Keratinocyte (primary cell): ENCODE measurements at regions not wholly inside any gene's neighbourhood (a gene's known extent, or its start where the extent isn't known, plus 50 kb on each side); places are given as distances from the start of the nearest gene placed in this dataset.

Experiments used
- EZH2 ChIP-seq: IDR thresholded peaks from one replicate; pipeline ENCODE4 v1.6.1; 2012; ENCODE audit warnings: inconsistent platforms, mild to moderate bottlenecking, low read length, moderate library complexity
- TF ChIP-seq, protein P1 (sequence below), 3 experiments: IDR thresholded peaks in 1 of 3; conservative IDR thresholded peaks in 1 of 3; optimal IDR thresholded peaks in 1 of 3; 2 replicates in 2 of 3; 3 replicates in 1 of 3; pipeline versions ENCODE3 to v1.5.1; 2011; ENCODE audit warnings: low read length in 3 of 3, mild to moderate bottlenecking in 3 of 3, moderate library complexity in 2 of 3, control low read depth in 1 of 3, inconsistent platforms in 1 of 3; ENCODE audit not compliant: insufficient read depth in 2 of 3; ENCODE audit errors: extremely low read depth in 1 of 3

DNA sequence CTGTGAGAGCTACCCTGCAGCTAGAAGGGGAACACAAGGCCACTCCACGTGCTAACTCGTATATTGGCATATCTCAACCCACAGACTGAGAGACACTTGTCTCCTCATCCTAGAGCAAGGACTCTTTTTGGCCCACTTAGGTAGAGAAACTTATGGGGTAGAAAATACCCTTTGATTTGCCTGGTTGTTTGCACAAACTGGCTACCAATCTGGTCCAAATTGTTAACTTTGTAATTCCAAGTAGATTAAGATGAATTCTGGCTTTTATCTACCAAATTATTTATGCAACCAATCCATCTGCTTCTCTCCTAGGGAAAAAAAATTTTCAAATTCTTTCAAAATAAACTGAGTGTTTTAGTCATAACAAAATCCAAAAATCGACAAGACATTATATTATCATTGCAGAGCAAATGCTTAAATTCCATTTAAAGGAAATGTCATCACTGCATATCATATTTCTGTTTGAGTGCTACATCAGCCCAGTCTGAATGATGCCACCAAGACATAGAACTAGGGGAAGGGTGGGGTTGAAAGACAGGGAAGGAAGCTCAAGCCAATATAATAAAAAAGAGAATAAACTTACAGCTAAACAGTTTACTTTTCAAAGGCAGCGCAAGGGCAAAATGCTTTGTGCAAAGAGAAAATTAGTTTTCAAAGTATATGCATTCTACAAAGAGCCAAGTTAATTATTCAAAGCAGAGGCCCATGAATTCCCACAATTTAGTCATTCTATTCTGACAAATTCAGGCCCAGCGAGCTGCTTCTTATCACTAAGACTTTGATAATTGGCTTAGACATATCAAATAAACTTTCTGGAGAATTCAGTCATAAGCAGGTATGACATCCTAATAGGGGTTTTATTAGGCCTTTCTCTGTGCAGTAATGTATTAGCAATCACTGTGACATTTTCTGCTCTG is 198.0 kb downstream of the CAAP1 start:
- TF ChIP-seq, protein P1, sequence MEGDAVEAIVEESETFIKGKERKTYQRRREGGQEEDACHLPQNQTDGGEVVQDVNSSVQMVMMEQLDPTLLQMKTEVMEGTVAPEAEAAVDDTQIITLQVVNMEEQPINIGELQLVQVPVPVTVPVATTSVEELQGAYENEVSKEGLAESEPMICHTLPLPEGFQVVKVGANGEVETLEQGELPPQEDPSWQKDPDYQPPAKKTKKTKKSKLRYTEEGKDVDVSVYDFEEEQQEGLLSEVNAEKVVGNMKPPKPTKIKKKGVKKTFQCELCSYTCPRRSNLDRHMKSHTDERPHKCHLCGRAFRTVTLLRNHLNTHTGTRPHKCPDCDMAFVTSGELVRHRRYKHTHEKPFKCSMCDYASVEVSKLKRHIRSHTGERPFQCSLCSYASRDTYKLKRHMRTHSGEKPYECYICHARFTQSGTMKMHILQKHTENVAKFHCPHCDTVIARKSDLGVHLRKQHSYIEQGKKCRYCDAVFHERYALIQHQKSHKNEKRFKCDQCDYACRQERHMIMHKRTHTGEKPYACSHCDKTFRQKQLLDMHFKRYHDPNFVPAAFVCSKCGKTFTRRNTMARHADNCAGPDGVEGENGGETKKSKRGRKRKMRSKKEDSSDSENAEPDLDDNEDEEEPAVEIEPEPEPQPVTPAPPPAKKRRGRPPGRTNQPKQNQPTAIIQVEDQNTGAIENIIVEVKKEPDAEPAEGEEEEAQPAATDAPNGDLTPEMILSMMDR (optimal IDR thresholded peaks at IDR 0.05 in 1 of 3, IDR thresholded peaks at IDR 0.05 in 1 of 3, conservative IDR thresholded peaks at IDR 0.05 in 1 of 3; ENCODE audit: extremely low read depth in 1 of 3, insufficient read depth in 2 of 3, low read length in 3 of 3), result no peak
- no peak for TF ChIP-seq EZH2
